ENCODE measurements at regions not wholly inside any gene's neighbourhood (a gene's known extent, or its start where the extent isn't known, plus 50 kb on each side); places are given as distances from the start of the nearest gene placed in this dataset.

- H3K27ac ChIP-seq (ENCODE audit: low read depth, low read length) = no peak overlapping the region
- peaks cover 6% of the 10 kb centered on the region for H3K27me3 Mint-ChIP-seq (ENCODE audit: insufficient read depth)
- no peaks in the 10 kb centered on the region for H3K4me1 Mint-ChIP-seq
- H3K9me3 ChIP-seq (ENCODE audit: control insufficient read depth, low read length) = peaks cover 6% of the 10 kb centered on the region
- H3K9ac ChIP-seq (ENCODE audit: extremely low read depth, low read length, poor library complexity, severe bottlenecking) = no peak overlapping the region
- no peaks in the 10 kb centered on the region for H3K27me3 ChIP-seq (ENCODE audit: control insufficient read depth, insufficient read depth, low read length, poor library complexity, severe bottlenecking)
- no peaks in the 10 kb centered on the region for H3K4me1 ChIP-seq (ENCODE audit: control insufficient read depth, insufficient read depth, low read length)
- H3K9me3 Mint-ChIP-seq = peaks cover 10% of the 10 kb centered on the region
- no peak overlapping the region for H3K4me3 ChIP-seq (ENCODE audit: low read length)
- no peak for TF ChIP-seq CTCF (conservative IDR thresholded peaks at IDR 0.05)
- no peak overlapping the region for H3K27ac Mint-ChIP-seq
- H3K36me3 ChIP-seq (ENCODE audit: control insufficient read depth, insufficient read depth, low read length) = no peaks in the 10 kb centered on the region
- no peak for DNase-seq
- 88 to 100% methylated on average over 1 of the region's 2 CpGs for WGBS, 2 experiments (ENCODE audit: insufficient coverage in 1 of 2, insufficient read length in 1 of 2)
- no peak overlapping the region for H3K4me3 Mint-ChIP-seq
- no peaks in the 10 kb centered on the region for H3K36me3 Mint-ChIP-seq (ENCODE audit: low read depth)
These were observed 586.3 kb upstream of the USP24 start for GRCh38 chr1:55801481-55801880.

- Mint-ChIP-seq H3K4me1 (no peaks in the 10 kb centered on the region), H3K27me3 (ENCODE audit: insufficient read depth) (peaks cover 2% of the 10 kb centered on the region), H3K27ac (no peak overlapping the region), H3K9me3 (peaks cover 10% of the 10 kb centered on the region), H3K4me3 (no peak overlapping the region), H3K36me3 (ENCODE audit: low read depth) (no peaks in the 10 kb centered on the region)
- Histone ChIP-seq H3K36me3 (ENCODE audit: control insufficient read depth, insufficient read depth, low read length) (no peaks in the 10 kb centered on the region), H3K4me1 (ENCODE audit: control insufficient read depth, insufficient read depth, low read length) (no peaks in the 10 kb centered on the region), H3K9me3 (ENCODE audit: control insufficient read depth, low read length) (peaks cover 6% of the 10 kb centered on the region), H3K27ac (ENCODE audit: low read depth, low read length) (no peak overlapping the region), H3K4me3 (ENCODE audit: low read length) (no peak overlapping the region), H3K9ac (ENCODE audit: extremely low read depth, low read length, poor library complexity, severe bottlenecking) (no peak overlapping the region), H3K27me3 (ENCODE audit: control insufficient read depth, insufficient read depth, low read length, poor library complexity, severe bottlenecking) (no peaks in the 10 kb centered on the region)
- no peak for TF ChIP-seq CTCF (conservative IDR thresholded peaks at IDR 0.05)
- WGBS, 2 experiments (ENCODE audit: insufficient coverage in 1 of 2, insufficient read length in 1 of 2) = 92% methylated on average over 1 of the region's 1 CpG; no CpG with 5 or more reads in 1 of the 2 experiments
- DNase-seq = no peak
These were observed 585.3 kb upstream of the USP24 start for GRCh38 chr1:55800503-55800902.

GRCh38 chr1:55793856-55794255 lies 578.7 kb upstream of the USP24 start:
- peaks cover 2% of the 10 kb centered on the region for H3K4me1 Mint-ChIP-seq
- Histone ChIP-seq H3K27me3 (ENCODE audit: control insufficient read depth, insufficient read depth, low read length, poor library complexity, severe bottlenecking) (no peaks in the 10 kb centered on the region), H3K36me3 (ENCODE audit: control insufficient read depth, insufficient read depth, low read length) (no peaks in the 10 kb centered on the region), H3K9ac (ENCODE audit: extremely low read depth, low read length, poor library complexity, severe bottlenecking) (no peak overlapping the region), H3K9me3 (ENCODE audit: control insufficient read depth, low read length) (peaks cover 31% of the 10 kb centered on the region), H3K4me3 (ENCODE audit: low read length) (no peak overlapping the region), H3K27ac (ENCODE audit: low read depth, low read length) (no peak overlapping the region), H3K4me1 (ENCODE audit: control insufficient read depth, insufficient read depth, low read length) (no peaks in the 10 kb centered on the region)
- WGBS, 2 experiments (ENCODE audit: insufficient coverage in 1 of 2, insufficient read length in 1 of 2) = 95% methylated on average over 6 of the region's 6 CpGs; no CpG with 5 or more reads in 1 of the 2 experiments
- TF ChIP-seq CTCF (conservative IDR thresholded peaks at IDR 0.05) = no peak
- H3K36me3 Mint-ChIP-seq (ENCODE audit: low read depth) = peaks cover 1% of the 10 kb centered on the region
- peaks cover 4% of the 10 kb centered on the region for H3K27me3 Mint-ChIP-seq (ENCODE audit: insufficient read depth)
- peaks cover 20% of the 10 kb centered on the region for H3K9me3 Mint-ChIP-seq
- no peak overlapping the region for H3K27ac Mint-ChIP-seq
- no peak overlapping the region for H3K4me3 Mint-ChIP-seq
- no peak for DNase-seq

All from endodermal cell (in vitro differentiated cells).